ENCODE measurements at regions not wholly inside any gene's neighbourhood (a gene's known extent, or its start where the extent isn't known, plus 50 kb on each side); places are given as distances from the start of the nearest gene placed in this dataset.

- TF ChIP-seq EZH2 (IDR thresholded peaks at IDR 0.05; ENCODE audit: low read length): no peak
- TF ChIP-seq CTCF (optimal IDR thresholded peaks at IDR 0.05 in 1 of 3, IDR thresholded peaks at IDR 0.05 in 1 of 3, conservative IDR thresholded peaks at IDR 0.05 in 1 of 3; ENCODE audit: extremely low read depth in 1 of 3, insufficient read depth in 2 of 3, low read length in 3 of 3): no peak
These were observed 95.4 kb downstream of the UTP18 start for GRCh38 chr17:51355441-51356410.
